HepG2 (cell line): ENCODE measurements at regions not wholly inside any gene's neighbourhood (a gene's known extent, or its start where the extent isn't known, plus 50 kb on each side); places are given as distances from the start of the nearest gene placed in this dataset.
A peak's percentile ranks its signal among the peaks of the same experiment; 100 is the strongest.

Experiments
- ATAC-seq: fragments of 200-7000 bp; cut with Tn5 transposase; 3 replicates; pipeline ENCODE4 v1.9.1; 2020; ENCODE audit warnings: mild to moderate bottlenecking, moderate library complexity
- BruUV-seq: library from RNA; stranded (reverse); fragments of 400-500 nt; replicated peaks from 2 replicates; lab custom pipeline; 2021; lab: Mats Ljungman, UMichigan
- CTCF ChIA-PET: fragments of 300-600 bp; formaldehyde crosslinking; extraction: SDS; loops from one replicate; lab custom pipeline; 2021; ENCODE audit warnings: low total read pairs, inconsistent platforms, low intra/inter-chr PET ratio; lab: Yijun Ruan, JAX
- POLR2A ChIA-PET: fragments of 350-600 bp; sonication (Branson Sonifier 250); formaldehyde crosslinking; loops from one replicate; lab custom pipeline; 2020; ENCODE audit warnings: antibody characterized with exemption, inconsistent platforms; lab: Yijun Ruan, JAX
- DNase-seq: peaks from one replicate; pipeline ENCODE4 v3.0.0-alpha.2; 2015; ENCODE audit warnings: low spot score
- FAIRE-seq: peaks from 3 replicates; lab custom pipeline; 2011; peaks lifted over from hg19 to GRCh38; lab: Jason Lieb, UNC
- H2AFZ ChIP-seq: one replicate; pipeline ENCODE4 v1.6.1; 2011; ENCODE audit warnings: low read length, inconsistent platforms
- H3K27ac ChIP-seq: fragments of 300-600 bp; 3 replicates; pipeline ENCODE4 v1.8.0; 2011; ENCODE audit warnings: mixed run types, mild to moderate bottlenecking, mixed read lengths, low read length, inconsistent platforms; ENCODE audit not compliant: insufficient read depth; ENCODE audit errors: extremely low read length
- H3K27me3 ChIP-seq, 2 experiments: fragments of 200-600 bp in 1 of 2; 2 replicates in 1 of 2; 3 replicates in 1 of 2; pipeline versions ENCODE4 v1.6.0 to v1.8.0; 2011; ENCODE audit warnings: low read length in 2 of 2, mild to moderate bottlenecking in 2 of 2, moderate library complexity in 2 of 2, inconsistent platforms in 1 of 2; ENCODE audit not compliant: insufficient read depth in 2 of 2, control insufficient read depth in 1 of 2
- H3K36me3 ChIP-seq, 2 experiments: fragments of 200-600 bp in 1 of 2; replicated peaks in 1 of 2; 2 replicates in 1 of 2; 3 replicates in 1 of 2; pipeline versions ENCODE4 v1.5.1 to v1.8.0; 2011; ENCODE audit warnings: low read length in 2 of 2, inconsistent platforms in 1 of 2; ENCODE audit not compliant: insufficient read depth in 2 of 2, control insufficient read depth in 1 of 2
- H3K4me1 ChIP-seq: 2 replicates; pipeline ENCODE4 v1.5.1; 2012; ENCODE audit warnings: low read length, inconsistent platforms; ENCODE audit not compliant: insufficient read depth
- H3K4me2 ChIP-seq: 2 replicates; pipeline ENCODE4 v1.6.0; 2011; ENCODE audit warnings: low read depth, low read length, inconsistent platforms
- H3K4me3 ChIP-seq, 3 experiments: fragments of 200-600 bp in 1 of 3; sonication (generic), shearing (Covaris generic) in 1 of 3; replicated peaks in 1 of 3; 2 replicates each; pipeline ENCODE4 v1.5.1; 2011 to 2016; ENCODE audit warnings: low read length in 3 of 3, inconsistent platforms in 2 of 3, low read depth in 2 of 3, mild to moderate bottlenecking in 2 of 3, control low read depth in 1 of 3, mixed read lengths in 1 of 3; ENCODE audit not compliant: insufficient read depth in 1 of 3
- H3K79me2 ChIP-seq: one replicate; pipeline ENCODE4 v1.6.1; 2011; ENCODE audit warnings: low read length, inconsistent platforms; ENCODE audit not compliant: insufficient read depth
- H3K9ac ChIP-seq: 2 replicates; pipeline ENCODE4 v1.6.0; 2011; ENCODE audit warnings: mild to moderate bottlenecking, low read depth, low read length, inconsistent platforms; ENCODE audit not compliant: insufficient read depth
- H3K9me3 ChIP-seq: 2 replicates; pipeline ENCODE4 v1.5.1; 2012; ENCODE audit warnings: mild to moderate bottlenecking, low read length
- H4K20me1 ChIP-seq: 2 replicates; pipeline ENCODE4 v1.6.0; 2011; ENCODE audit warnings: inconsistent platforms, mild to moderate bottlenecking, low read length, moderate library complexity; ENCODE audit not compliant: insufficient read depth
- HDAC1 ChIP-seq: sonication (generic); formaldehyde crosslinking; IDR thresholded peaks from 2 replicates; pipeline ENCODE4 v1.5.1; 2020; ENCODE audit warnings: mild to moderate bottlenecking, missing genetic modification reagents
- MXD4 ChIP-seq: IDR thresholded peaks from 2 replicates; pipeline ENCODE4 v1.6.1; 2016; ENCODE audit warnings: mild to moderate bottlenecking, missing biosample characterization, missing genetic modification reagents
- RFX3 ChIP-seq: IDR thresholded peaks from 2 replicates; pipeline ENCODE4 v1.6.1; 2016; ENCODE audit warnings: missing biosample characterization, missing genetic modification reagents
- ZNF629 ChIP-seq: sonication (generic); formaldehyde crosslinking; conservative IDR thresholded peaks from 2 replicates; pipeline ENCODE4 v1.5.0; 2020; ENCODE audit warnings: missing genetic modification reagents
- ZNF816 ChIP-seq: sonication (generic); formaldehyde crosslinking; IDR thresholded peaks from 2 replicates; pipeline ENCODE4 v1.8.0; 2022; ENCODE audit warnings: missing genetic modification reagents, mild to moderate bottlenecking, borderline replicate concordance
- WGBS: methylation state at CpG from one replicate; pipeline ENCODE4 v1.1.6; 2017; ENCODE audit warnings: low lambda C conversion rate; 5-methylcytosine and 5-hydroxymethylcytosine counted together
- in situ Hi-C: cut with HindIII; loops from 2 replicates; pipeline ENCODE4 v1.10.0; 2017; ENCODE audit warnings: low pct_unique_long_range_greater_than_20kb; ENCODE audit not compliant: extremely low pct_ligation_motif_present
- intact Hi-C: fragments of 100-400 bp; cut with micrococcal nuclease; formaldehyde crosslinking; loops from one replicate; pipeline ENCODE4 v1.10.0; 2022; ENCODE audit not compliant: unreplicated experiment
- TF ChIP-seq, protein P1 (sequence below): sonication (generic); formaldehyde crosslinking; IDR thresholded peaks from 2 replicates; pipeline ENCODE4 v1.4.0; 2020; ENCODE audit warnings: missing genetic modification reagents

GRCh38 chr20:57851796-57852195, 142.0 kb upstream of the PMEPA1 start:
- H3K9ac ChIP-seq = no peak overlapping the region
- no peaks in the 10 kb centered on the region for H3K36me3 ChIP-seq
- ChIA-PET CTCF (no interaction called here), POLR2A (no interaction called here)
- TF ChIP-seq, protein P1, sequence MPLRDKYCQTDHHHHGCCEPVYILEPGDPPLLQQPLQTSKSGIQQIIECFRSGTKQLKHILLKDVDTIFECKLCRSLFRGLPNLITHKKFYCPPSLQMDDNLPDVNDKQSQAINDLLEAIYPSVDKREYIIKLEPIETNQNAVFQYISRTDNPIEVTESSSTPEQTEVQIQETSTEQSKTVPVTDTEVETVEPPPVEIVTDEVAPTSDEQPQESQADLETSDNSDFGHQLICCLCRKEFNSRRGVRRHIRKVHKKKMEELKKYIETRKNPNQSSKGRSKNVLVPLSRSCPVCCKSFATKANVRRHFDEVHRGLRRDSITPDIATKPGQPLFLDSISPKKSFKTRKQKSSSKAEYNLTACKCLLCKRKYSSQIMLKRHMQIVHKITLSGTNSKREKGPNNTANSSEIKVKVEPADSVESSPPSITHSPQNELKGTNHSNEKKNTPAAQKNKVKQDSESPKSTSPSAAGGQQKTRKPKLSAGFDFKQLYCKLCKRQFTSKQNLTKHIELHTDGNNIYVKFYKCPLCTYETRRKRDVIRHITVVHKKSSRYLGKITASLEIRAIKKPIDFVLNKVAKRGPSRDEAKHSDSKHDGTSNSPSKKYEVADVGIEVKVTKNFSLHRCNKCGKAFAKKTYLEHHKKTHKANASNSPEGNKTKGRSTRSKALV (CRISPR knock-in tag) = no peak
- TF ChIP-seq RFX3 (CRISPR knock-in tag) = no peak
- no peak for TF ChIP-seq ZNF816 (CRISPR knock-in tag)
- no peak for TF ChIP-seq MXD4 (CRISPR knock-in tag)
- in situ Hi-C loops = no loop called here
- DNase-seq (no peak), FAIRE-seq (no peak), ATAC-seq (no peak)
- no peak overlapping the region for H2AFZ ChIP-seq
- H3K9me3 ChIP-seq = no peaks in the 10 kb centered on the region
- H3K27me3 ChIP-seq = peaks cover 0 to 11% of the 10 kb centered on the region in 2 experiments; a peak in 2 of 5 replicates
- no TSS peak for BruUV-seq
- 51% methylated on average over 4 of the region's 4 CpGs for WGBS
- H3K4me2 ChIP-seq = no peak overlapping the region
- H4K20me1 ChIP-seq = no peaks in the 10 kb centered on the region
- intact Hi-C loops = no loop called here
- no peaks in the 10 kb centered on the region for H3K4me1 ChIP-seq
- no peak overlapping the region for H3K27ac ChIP-seq
- no peaks in the 10 kb centered on the region for H3K79me2 ChIP-seq
- H3K4me3 ChIP-seq = no peak overlapping the region

DNA sequence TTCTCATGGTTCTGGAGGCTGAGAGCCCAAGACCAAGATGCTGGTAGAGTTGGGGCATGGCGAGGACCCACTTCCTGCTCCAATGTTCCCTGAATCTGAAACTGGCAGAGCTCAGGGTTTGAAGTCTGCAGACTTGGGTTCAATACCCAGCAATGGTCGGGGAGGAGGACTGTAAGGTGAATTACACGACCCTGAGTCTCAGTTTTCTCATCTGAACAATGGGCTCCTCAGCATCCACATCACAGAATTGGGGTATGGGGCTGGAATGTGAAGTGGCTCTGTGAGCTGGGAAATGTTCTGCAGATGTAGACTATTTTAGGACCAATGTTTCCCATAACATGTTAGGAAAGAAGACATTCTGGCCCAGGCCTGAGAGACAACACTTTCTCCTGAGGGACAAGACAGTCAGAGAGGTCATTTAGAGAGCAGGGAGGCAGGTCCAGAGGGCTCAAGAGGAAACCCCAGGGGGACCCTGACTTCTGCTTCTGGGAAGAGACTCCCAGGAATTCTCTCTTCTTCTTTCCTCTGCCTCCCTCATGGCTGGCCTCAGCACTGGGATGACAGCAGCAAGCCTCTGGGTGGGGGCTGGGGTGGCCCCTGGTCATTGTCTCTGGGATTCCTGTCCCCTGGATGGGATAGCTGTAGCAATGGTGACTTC, 141.3 kb upstream of the PMEPA1 start:
- Histone ChIP-seq H3K4me2 (no peak overlapping the region), H4K20me1 (no peaks in the 10 kb centered on the region), H3K36me3 (no peaks in the 10 kb centered on the region), H2AFZ (no peak overlapping the region), H3K4me3 (no peak overlapping the region), H3K27me3 (peaks cover 0 to 11% of the 10 kb centered on the region in 2 experiments; a peak in 2 of 5 replicates), H3K9ac (no peak overlapping the region), H3K9me3 (no peaks in the 10 kb centered on the region), H3K27ac (no peak overlapping the region), H3K4me1 (no peaks in the 10 kb centered on the region), H3K79me2 (no peaks in the 10 kb centered on the region)
- ATAC-seq = no peak
- CTCF ChIA-PET = no interaction called here
- no TSS peak for BruUV-seq
- FAIRE-seq = no peak
- WGBS = 10% methylated on average over 3 of the region's 3 CpGs
- POLR2A ChIA-PET = no interaction called here
- in situ Hi-C loops = no loop called here
- intact Hi-C loops = no loop called here
- DNase-seq = no peak
- TF ChIP-seq ZNF629 = peak; percentile 59
- TF ChIP-seq HDAC1 (CRISPR knock-in tag) = no peak
